A673 (cell line): ENCODE measurements at regions not wholly inside any gene's neighbourhood (a gene's known extent, or its start where the extent isn't known, plus 50 kb on each side); places are given as distances from the start of the nearest gene placed in this dataset.

Source experiments
- BruUV-seq: library from RNA; stranded (reverse); fragments of 400-500 nt; replicated peaks from 2 replicates; lab custom pipeline; 2021; lab: Mats Ljungman, UMichigan
- CTCF ChIA-PET: fragments of 300-600 bp; sonication (Branson Sonifier 250); formaldehyde crosslinking; loops from one replicate; lab custom pipeline; 2022; ENCODE audit warnings: antibody characterized with exemption; lab: Charles Lee
- POLR2A ChIA-PET: fragments of 300-600 bp; sonication (Branson Sonifier 250); formaldehyde crosslinking; loops from one replicate; lab custom pipeline; 2022; ENCODE audit warnings: antibody characterized with exemption; ENCODE audit not compliant: low non-redundant PET; lab: Charles Lee
- DNase-seq: peaks from one replicate; pipeline ENCODE4 v3.0.0-alpha.2; 2015; ENCODE audit warnings: low spot score
- H3K27ac ChIP-seq: fragments of 200-600 bp; sonication (generic); 2 replicates; pipeline ENCODE4 v1.5.1; 2016; ENCODE audit warnings: mixed run types, low read depth, mild to moderate bottlenecking, mixed read lengths, antibody characterized with exemption, low read length; ENCODE audit not compliant: poor library complexity, severe bottlenecking
- H3K27me3 ChIP-seq: fragments of 200-600 bp; sonication (generic); replicated peaks from 2 replicates; pipeline ENCODE4 v1.6.1; 2017; ENCODE audit warnings: mixed run types, low read depth, mild to moderate bottlenecking, mixed read lengths, antibody characterized with exemption, low read length; ENCODE audit not compliant: insufficient read depth, poor library complexity
- H3K36me3 ChIP-seq: fragments of 200-600 bp; sonication (generic); 2 replicates; pipeline ENCODE4 v1.6.1; 2016; ENCODE audit warnings: mixed run types, mild to moderate bottlenecking, mixed read lengths, antibody characterized with exemption, low read length; ENCODE audit not compliant: insufficient read depth, poor library complexity, severe bottlenecking
- H3K4me1 ChIP-seq: fragments of 200-600 bp; sonication (generic); 2 replicates; pipeline ENCODE4 v1.6.1; 2017; ENCODE audit warnings: mixed run types, mild to moderate bottlenecking, mixed read lengths, antibody characterized with exemption, low read length; ENCODE audit not compliant: insufficient read depth, poor library complexity, severe bottlenecking
- H3K4me3 ChIP-seq: fragments of 200-600 bp; sonication (generic); 2 replicates; pipeline ENCODE4 v1.5.1; 2016; ENCODE audit warnings: low read depth, mixed run types, mild to moderate bottlenecking, mixed read lengths, low read length; ENCODE audit not compliant: poor library complexity, severe bottlenecking
- H3K9me3 ChIP-seq: fragments of 200-600 bp; sonication (generic); 2 replicates; pipeline ENCODE4 v1.6.1; 2016; ENCODE audit warnings: mixed run types, low read depth, mild to moderate bottlenecking, mixed read lengths, antibody characterized with exemption, low read length; ENCODE audit not compliant: poor library complexity, severe bottlenecking
- EZH2 ChIP-seq: fragments of 200-600 bp; sonication (generic); IDR thresholded peaks from 2 replicates; pipeline ENCODE4 v1.6.1; 2017; ENCODE audit warnings: borderline replicate concordance, low read depth, mild to moderate bottlenecking, mixed read lengths, antibody characterized with exemption, low read length; ENCODE audit not compliant: poor library complexity, severe bottlenecking
- intact Hi-C: fragments of 100-400 bp; cut with micrococcal nuclease; formaldehyde crosslinking; loops from one replicate; pipeline ENCODE4 v1.10.0; 2022; ENCODE audit not compliant: unreplicated experiment
- TF ChIP-seq, protein P1 (sequence below): fragments of 300-800, 200-600 bp; sonication (generic); conservative IDR thresholded peaks from 2 replicates; pipeline ENCODE4 v1.5.1; 2017; ENCODE audit warnings: low read depth, mild to moderate bottlenecking, antibody characterized with exemption, low read length, moderate library complexity, mixed read lengths

DNA sequence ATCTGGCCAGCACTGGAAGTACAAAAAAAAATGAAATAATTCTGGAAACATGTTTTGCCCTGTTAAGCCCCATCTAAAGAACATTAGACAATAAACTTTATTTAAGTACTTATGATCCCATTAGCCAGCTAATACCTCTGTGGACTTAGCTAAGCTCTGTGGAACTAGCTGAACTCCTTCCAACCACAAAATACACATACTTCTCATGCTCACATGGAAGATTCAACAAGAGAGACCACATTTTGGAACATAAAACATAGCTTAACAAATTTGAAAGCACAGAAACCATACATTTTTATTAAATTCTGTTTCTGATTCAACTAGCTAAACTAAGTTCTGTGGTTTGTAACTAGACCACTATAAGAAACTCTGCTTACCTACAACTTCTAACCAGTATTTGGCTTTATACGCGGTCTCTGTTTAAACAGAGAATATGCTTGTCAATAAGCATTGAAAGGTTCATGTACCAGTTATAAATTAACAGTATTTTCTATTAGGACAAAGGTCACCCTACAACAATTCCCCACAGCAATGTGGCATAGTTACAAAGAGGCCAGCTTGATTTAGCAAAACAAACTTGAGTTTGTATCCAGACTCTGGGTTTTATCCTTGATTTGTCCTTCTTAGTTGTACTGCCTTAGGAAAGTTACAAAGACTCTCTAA, 300.1 kb downstream of the C12orf50 start:
- POLR2A ChIA-PET: no interaction called here
- H3K9me3 ChIP-seq: no peaks in the 10 kb centered on the region
- DNase-seq: no peak
- CTCF ChIA-PET: no interaction called here
- H3K4me3 ChIP-seq: no peak overlapping the region
- no peaks in the 10 kb centered on the region for H3K4me1 ChIP-seq
- no TSS peak for BruUV-seq
- intact Hi-C loops: loop anchor here (10.0 kb wide), 1 partner anchor 56 kb away; no protein-coding TSS in a partner anchor
- TF ChIP-seq, protein P1, sequence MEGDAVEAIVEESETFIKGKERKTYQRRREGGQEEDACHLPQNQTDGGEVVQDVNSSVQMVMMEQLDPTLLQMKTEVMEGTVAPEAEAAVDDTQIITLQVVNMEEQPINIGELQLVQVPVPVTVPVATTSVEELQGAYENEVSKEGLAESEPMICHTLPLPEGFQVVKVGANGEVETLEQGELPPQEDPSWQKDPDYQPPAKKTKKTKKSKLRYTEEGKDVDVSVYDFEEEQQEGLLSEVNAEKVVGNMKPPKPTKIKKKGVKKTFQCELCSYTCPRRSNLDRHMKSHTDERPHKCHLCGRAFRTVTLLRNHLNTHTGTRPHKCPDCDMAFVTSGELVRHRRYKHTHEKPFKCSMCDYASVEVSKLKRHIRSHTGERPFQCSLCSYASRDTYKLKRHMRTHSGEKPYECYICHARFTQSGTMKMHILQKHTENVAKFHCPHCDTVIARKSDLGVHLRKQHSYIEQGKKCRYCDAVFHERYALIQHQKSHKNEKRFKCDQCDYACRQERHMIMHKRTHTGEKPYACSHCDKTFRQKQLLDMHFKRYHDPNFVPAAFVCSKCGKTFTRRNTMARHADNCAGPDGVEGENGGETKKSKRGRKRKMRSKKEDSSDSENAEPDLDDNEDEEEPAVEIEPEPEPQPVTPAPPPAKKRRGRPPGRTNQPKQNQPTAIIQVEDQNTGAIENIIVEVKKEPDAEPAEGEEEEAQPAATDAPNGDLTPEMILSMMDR: no peak
- no peak for TF ChIP-seq EZH2
- no peak overlapping the region for H3K27ac ChIP-seq
- H3K36me3 ChIP-seq: no peaks in the 10 kb centered on the region
- H3K27me3 ChIP-seq: no peaks in the 10 kb centered on the region

GRCh38 chr12:87720967-87721366, 308.2 kb downstream of the C12orf50 start:
- no peak for TF ChIP-seq EZH2
- TF ChIP-seq, protein P1: no peak
- CTCF ChIA-PET: no interaction called here
- POLR2A ChIA-PET: interaction anchor here (0.5 kb wide), 1 partner anchor 236 kb away, joined by 3 read pairs; no protein-coding TSS in a partner anchor

GRCh38 chr12:87704374-87704773, 324.8 kb downstream of the C12orf50 start:
- H3K9me3 ChIP-seq: no peaks in the 10 kb centered on the region
- H3K36me3 ChIP-seq: no peaks in the 10 kb centered on the region
- H3K27ac ChIP-seq: no peak overlapping the region
- DNase-seq: no peak
- H3K27me3 ChIP-seq: no peaks in the 10 kb centered on the region
- no peak overlapping the region for H3K4me3 ChIP-seq
- intact Hi-C loops: no loop called here
- CTCF ChIA-PET: no interaction called here
- TF ChIP-seq, protein P1: no peak
- no peak for TF ChIP-seq EZH2
- no TSS peak for BruUV-seq
- H3K4me1 ChIP-seq: no peaks in the 10 kb centered on the region
- POLR2A ChIA-PET: no interaction called here

More at GRCh38 chr12:87720967-87721366, 308.2 kb downstream of the C12orf50 start:
- no peaks in the 10 kb centered on the region for H3K4me1 ChIP-seq
- intact Hi-C loops: loop anchor here (10.0 kb wide), 1 partner anchor 64 kb away; no protein-coding TSS in a partner anchor
- no TSS peak for BruUV-seq
- no peaks in the 10 kb centered on the region for H3K9me3 ChIP-seq
- no peak for DNase-seq
- H3K36me3 ChIP-seq: no peaks in the 10 kb centered on the region
- H3K4me3 ChIP-seq: no peak overlapping the region
- H3K27me3 ChIP-seq: no peaks in the 10 kb centered on the region
- H3K27ac ChIP-seq: no peak overlapping the region
